ENCODE measurements at regions not wholly inside any gene's neighbourhood (a gene's known extent, or its start where the extent isn't known, plus 50 kb on each side); places are given as distances from the start of the nearest gene placed in this dataset.
A peak's percentile ranks its signal among the peaks of the same experiment; 100 is the strongest.

- Histone ChIP-seq H3K79me2 (ENCODE audit: insufficient read depth, low read length) (no peaks in the 10 kb centered on the region), H2AFZ (ENCODE audit: insufficient read depth, low read depth, low read length, poor library complexity, severe bottlenecking) (no peak overlapping the region), H3K9me3 (replicated peaks in 1 of 2; ENCODE audit: control insufficient read depth in 1 of 2, insufficient read depth in 1 of 2, low read length in 2 of 2) (no peaks in the 10 kb centered on the region), H3K27me3 (ENCODE audit: control insufficient read depth in 2 of 2, insufficient read depth in 2 of 2, low read length in 2 of 2) (no peaks in the 10 kb centered on the region), H3K9ac (ENCODE audit: insufficient read depth, low read length, poor library complexity, severe bottlenecking) (no peak overlapping the region), H4K20me1 (ENCODE audit: insufficient read depth, low read length) (no peaks in the 10 kb centered on the region), H3K4me3 (replicated peaks in 1 of 3; ENCODE audit: low read depth in 2 of 3, low read length in 3 of 3) (no peak overlapping the region), H3K4me2 (replicated peaks; ENCODE audit: extremely low read depth, low read length, poor library complexity, severe bottlenecking) (no peak overlapping the region), H3K27ac (ENCODE audit: low read depth in 1 of 2, low read length in 2 of 2) (no peak overlapping the region), H3K4me1 (ENCODE audit: control insufficient read depth in 1 of 2, insufficient read depth in 2 of 2, low read length in 2 of 2) (no peaks in the 10 kb centered on the region), H3K36me3 (replicated peaks in 1 of 2; ENCODE audit: control insufficient read depth in 1 of 2, insufficient read depth in 2 of 2, low read length in 2 of 2) (no peaks in the 10 kb centered on the region)
- TF ChIP-seq CTCF (IDR thresholded peaks at IDR 0.05), result no peak
- intact Hi-C loops (cut with micrococcal nuclease), result no loop called here
- H3K4me3 Mint-ChIP-seq, result no peak overlapping the region
- no peaks in the 10 kb centered on the region for H3K36me3 Mint-ChIP-seq
- WGBS (ENCODE audit: insufficient coverage), result 13% methylated on average over 1 of the region's 4 CpGs
- peak in 1 of 3 donors; percentile 49 for DNase-seq
- no peak overlapping the region for H3K27ac Mint-ChIP-seq
- H3K27me3 Mint-ChIP-seq (ENCODE audit: low read depth in 3 of 3), result peaks cover 4 to 6% (median 6%) of the 10 kb centered on the region in 3 donors
- H3K4me1 Mint-ChIP-seq, result no peaks in the 10 kb centered on the region
- H3K9me3 Mint-ChIP-seq, result no peaks in the 10 kb centered on the region
Observed at GRCh38 chr2:101596333-101596732, 101.2 kb upstream of the MAP4K4 start.

GRCh38 chr2:101587251-101587650 is 110.3 kb upstream of the MAP4K4 start:
- Histone ChIP-seq H3K4me2 (replicated peaks; ENCODE audit: extremely low read depth, low read length, poor library complexity, severe bottlenecking) (no peak overlapping the region), H3K4me3 (replicated peaks in 1 of 3; ENCODE audit: low read depth in 2 of 3, low read length in 3 of 3) (no peak overlapping the region), H3K9me3 (replicated peaks in 1 of 2; ENCODE audit: control insufficient read depth in 1 of 2, insufficient read depth in 1 of 2, low read length in 2 of 2) (peaks cover 0 to 3% of the 10 kb centered on the region in 2 donors), H3K36me3 (replicated peaks in 1 of 2; ENCODE audit: control insufficient read depth in 1 of 2, insufficient read depth in 2 of 2, low read length in 2 of 2) (no peaks in the 10 kb centered on the region), H2AFZ (ENCODE audit: insufficient read depth, low read depth, low read length, poor library complexity, severe bottlenecking) (no peak overlapping the region), H3K79me2 (ENCODE audit: insufficient read depth, low read length) (no peaks in the 10 kb centered on the region), H3K27ac (ENCODE audit: low read depth in 1 of 2, low read length in 2 of 2) (no peak overlapping the region), H3K27me3 (ENCODE audit: control insufficient read depth in 2 of 2, insufficient read depth in 2 of 2, low read length in 2 of 2) (no peaks in the 10 kb centered on the region), H4K20me1 (ENCODE audit: insufficient read depth, low read length) (no peaks in the 10 kb centered on the region), H3K9ac (ENCODE audit: insufficient read depth, low read length, poor library complexity, severe bottlenecking) (no peak overlapping the region), H3K4me1 (ENCODE audit: control insufficient read depth in 1 of 2, insufficient read depth in 2 of 2, low read length in 2 of 2) (no peaks in the 10 kb centered on the region)
- DNase-seq, result no peak
- WGBS (ENCODE audit: insufficient coverage), result no CpG with 5 or more reads among the region's 3 CpGs
- Mint-ChIP-seq H3K4me1 (peaks cover 4% of the 10 kb centered on the region), H3K27ac (no peak overlapping the region), H3K9me3 (peaks cover 6 to 18% (median 14%) of the 10 kb centered on the region in 7 donors), H3K36me3 (no peaks in the 10 kb centered on the region), H3K27me3 (ENCODE audit: low read depth in 3 of 3) (no peaks in the 10 kb centered on the region), H3K4me3 (no peak overlapping the region)
- TF ChIP-seq CTCF (IDR thresholded peaks at IDR 0.05), result no peak
- intact Hi-C loops (cut with micrococcal nuclease), result no loop called here
